ENCODE measurements at regions not wholly inside any gene's neighbourhood (a gene's known extent, or its start where the extent isn't known, plus 50 kb on each side); places are given as distances from the start of the nearest gene placed in this dataset.

- 66% methylated on average over 3 of the region's 3 CpGs for WGBS
- TF ChIP-seq HNF4G (IDR thresholded peaks at IDR 0.05) (no peak), HNF4A (conservative IDR thresholded peaks at IDR 0.05) (no peak), ZBTB33 (IDR thresholded peaks at IDR 0.05) (no peak), MAX (IDR thresholded peaks at IDR 0.05) (no peak), SP1 (IDR thresholded peaks at IDR 0.05) (no peak), CTCF (IDR thresholded peaks at IDR 0.05; ENCODE audit: low read depth, low read length, missing input control) (no peak), FOXA2 (IDR thresholded peaks at IDR 0.05) (no peak), RAD21 (IDR thresholded peaks at IDR 0.05) (no peak), RXRA (IDR thresholded peaks at IDR 0.05) (no peak), YY1 (IDR thresholded peaks at IDR 0.05) (no peak), NR2F2 (IDR thresholded peaks at IDR 0.05) (no peak), FOXA1 (IDR thresholded peaks at IDR 0.05) (no peak), JUND (IDR thresholded peaks at IDR 0.05) (no peak)
- Histone ChIP-seq H3K9me3 (ENCODE audit: control insufficient read depth in 4 of 4, low read length in 3 of 4) (no peaks in the 10 kb centered on the region), H3K27me3 (ENCODE audit: control insufficient read depth in 4 of 4, insufficient read depth in 4 of 4, low read length in 3 of 4) (peaks cover 0 to 3% (median 0%) of the 10 kb centered on the region in 4 donors), H3K9ac (ENCODE audit: low read depth in 1 of 2, low read length in 2 of 2) (no peak overlapping the region), H3K4me3 (ENCODE audit: low read depth in 1 of 3, low read length in 3 of 3) (no peak overlapping the region), H3K36me3 (ENCODE audit: control insufficient read depth in 4 of 4, insufficient read depth in 3 of 4, low read depth in 1 of 4, low read length in 3 of 4) (no peaks in the 10 kb centered on the region), H3K27ac (ENCODE audit: low read depth in 1 of 2, low read length in 2 of 2) (no peak overlapping the region), H3K4me1 (ENCODE audit: control insufficient read depth in 4 of 4, insufficient read depth in 4 of 4, low read length in 3 of 4) (no peaks in the 10 kb centered on the region)
- DNase-seq (ENCODE audit: low spot score) = no peak
These were observed 715.0 kb upstream of the CELF2 start for GRCh38 chr10:10302689-10303088.

- 81% methylated on average over 5 of the region's 5 CpGs for WGBS
- no peak for DNase-seq (ENCODE audit: low spot score)
- H3K36me3 ChIP-seq (ENCODE audit: control insufficient read depth in 4 of 4, insufficient read depth in 3 of 4, low read depth in 1 of 4, low read length in 3 of 4) = no peaks in the 10 kb centered on the region
- no peak overlapping the region for H3K4me3 ChIP-seq (ENCODE audit: low read depth in 1 of 3, low read length in 3 of 3)
- TF ChIP-seq ATF3 (IDR thresholded peaks at IDR 0.05) (no peak), MAX (IDR thresholded peaks at IDR 0.05) (no peak), HNF4G (IDR thresholded peaks at IDR 0.05) (no peak), EGR1 (IDR thresholded peaks at IDR 0.05; ENCODE audit: low read depth in 2 of 2) (no peak), GABPA (IDR thresholded peaks at IDR 0.05 in 1 of 2, conservative IDR thresholded peaks at IDR 0.05 in 1 of 2) (no peak), ZBTB33 (IDR thresholded peaks at IDR 0.05) (no peak), RAD21 (IDR thresholded peaks at IDR 0.05) (no peak), JUND (IDR thresholded peaks at IDR 0.05) (no peak), HNF4A (conservative IDR thresholded peaks at IDR 0.05) (no peak), RXRA (IDR thresholded peaks at IDR 0.05) (no peak), NR2F2 (IDR thresholded peaks at IDR 0.05) (no peak), CTCF (IDR thresholded peaks at IDR 0.05; ENCODE audit: low read depth, low read length, missing input control) (no peak), SP1 (IDR thresholded peaks at IDR 0.05) (no peak), FOXA2 (IDR thresholded peaks at IDR 0.05) (no peak), YY1 (IDR thresholded peaks at IDR 0.05) (no peak), TAF1 (conservative IDR thresholded peaks at IDR 0.05) (no peak), FOXA1 (IDR thresholded peaks at IDR 0.05) (no peak)
- no peaks in the 10 kb centered on the region for H3K9me3 ChIP-seq (ENCODE audit: control insufficient read depth in 4 of 4, low read length in 3 of 4)
- no peak overlapping the region for H3K27ac ChIP-seq (ENCODE audit: low read depth in 1 of 2, low read length in 2 of 2)
- H3K27me3 ChIP-seq (ENCODE audit: control insufficient read depth in 4 of 4, insufficient read depth in 4 of 4, low read length in 3 of 4) = peaks cover 0 to 3% (median 0%) of the 10 kb centered on the region in 4 donors
- H3K9ac ChIP-seq (ENCODE audit: low read depth in 1 of 2, low read length in 2 of 2) = no peak overlapping the region
- H3K4me1 ChIP-seq (ENCODE audit: control insufficient read depth in 4 of 4, insufficient read depth in 4 of 4, low read length in 3 of 4) = no peaks in the 10 kb centered on the region
These were observed 710.6 kb upstream of the CELF2 start for GRCh38 chr10:10307036-10307435.
